NT2/D1 (cell line): ENCODE measurements at regions not wholly inside any gene's neighbourhood (a gene's known extent, or its start where the extent isn't known, plus 50 kb on each side); places are given as distances from the start of the nearest gene placed in this dataset.

Experiments
- YY1 ChIP-seq: IDR thresholded peaks from 2 replicates; pipeline ENCODE4 v1.6.1; 2011; ENCODE audit not compliant: insufficient read length, insufficient read depth
- ZNF274 ChIP-seq: IDR thresholded peaks from 2 replicates; pipeline ENCODE4 v1.6.1; 2011; ENCODE audit warnings: mild to moderate bottlenecking, low read depth, low read length

GRCh38 chr2:18993756-18994338 is 364.6 kb downstream of the OSR1 start:
- TF ChIP-seq ZNF274 (no peak), YY1 (no peak)
